HepG2 (cell line): ENCODE measurements at regions not wholly inside any gene's neighbourhood (a gene's known extent, or its start where the extent isn't known, plus 50 kb on each side); places are given as distances from the start of the nearest gene placed in this dataset.

Experiments used
- ATAC-seq: fragments of 200-7000 bp; cut with Tn5 transposase; 3 replicates; pipeline ENCODE4 v1.9.1; 2020; ENCODE audit warnings: mild to moderate bottlenecking, moderate library complexity
- BruUV-seq: library from RNA; stranded (reverse); fragments of 400-500 nt; replicated peaks from 2 replicates; lab custom pipeline; 2021; lab: Mats Ljungman, UMichigan
- CTCF ChIA-PET: fragments of 300-600 bp; formaldehyde crosslinking; extraction: SDS; loops from one replicate; lab custom pipeline; 2021; ENCODE audit warnings: low total read pairs, inconsistent platforms, low intra/inter-chr PET ratio; lab: Yijun Ruan, JAX
- POLR2A ChIA-PET: fragments of 350-600 bp; sonication (Branson Sonifier 250); formaldehyde crosslinking; loops from one replicate; lab custom pipeline; 2020; ENCODE audit warnings: antibody characterized with exemption, inconsistent platforms; lab: Yijun Ruan, JAX
- DNase-seq: peaks from one replicate; pipeline ENCODE4 v3.0.0-alpha.2; 2015; ENCODE audit warnings: low spot score
- FAIRE-seq: peaks from 3 replicates; lab custom pipeline; 2011; peaks lifted over from hg19 to GRCh38; lab: Jason Lieb, UNC
- H2AFZ ChIP-seq: one replicate; pipeline ENCODE4 v1.6.1; 2011; ENCODE audit warnings: low read length, inconsistent platforms
- H3K27ac ChIP-seq: fragments of 300-600 bp; 3 replicates; pipeline ENCODE4 v1.8.0; 2011; ENCODE audit warnings: mixed run types, mild to moderate bottlenecking, mixed read lengths, low read length, inconsistent platforms; ENCODE audit not compliant: insufficient read depth; ENCODE audit errors: extremely low read length
- H3K27me3 ChIP-seq, 2 experiments: fragments of 200-600 bp in 1 of 2; 2 replicates in 1 of 2; 3 replicates in 1 of 2; pipeline versions ENCODE4 v1.6.0 to v1.8.0; 2011; ENCODE audit warnings: low read length in 2 of 2, mild to moderate bottlenecking in 2 of 2, moderate library complexity in 2 of 2, inconsistent platforms in 1 of 2; ENCODE audit not compliant: insufficient read depth in 2 of 2, control insufficient read depth in 1 of 2
- H3K36me3 ChIP-seq, 2 experiments: fragments of 200-600 bp in 1 of 2; replicated peaks in 1 of 2; 2 replicates in 1 of 2; 3 replicates in 1 of 2; pipeline versions ENCODE4 v1.5.1 to v1.8.0; 2011; ENCODE audit warnings: low read length in 2 of 2, inconsistent platforms in 1 of 2; ENCODE audit not compliant: insufficient read depth in 2 of 2, control insufficient read depth in 1 of 2
- H3K4me1 ChIP-seq: 2 replicates; pipeline ENCODE4 v1.5.1; 2012; ENCODE audit warnings: low read length, inconsistent platforms; ENCODE audit not compliant: insufficient read depth
- H3K4me2 ChIP-seq: 2 replicates; pipeline ENCODE4 v1.6.0; 2011; ENCODE audit warnings: low read depth, low read length, inconsistent platforms
- H3K4me3 ChIP-seq, 3 experiments: fragments of 200-600 bp in 1 of 3; sonication (generic), shearing (Covaris generic) in 1 of 3; replicated peaks in 1 of 3; 2 replicates each; pipeline ENCODE4 v1.5.1; 2011 to 2016; ENCODE audit warnings: low read length in 3 of 3, inconsistent platforms in 2 of 3, low read depth in 2 of 3, mild to moderate bottlenecking in 2 of 3, control low read depth in 1 of 3, mixed read lengths in 1 of 3; ENCODE audit not compliant: insufficient read depth in 1 of 3
- H3K79me2 ChIP-seq: one replicate; pipeline ENCODE4 v1.6.1; 2011; ENCODE audit warnings: low read length, inconsistent platforms; ENCODE audit not compliant: insufficient read depth
- H3K9ac ChIP-seq: 2 replicates; pipeline ENCODE4 v1.6.0; 2011; ENCODE audit warnings: mild to moderate bottlenecking, low read depth, low read length, inconsistent platforms; ENCODE audit not compliant: insufficient read depth
- H3K9me3 ChIP-seq: 2 replicates; pipeline ENCODE4 v1.5.1; 2012; ENCODE audit warnings: mild to moderate bottlenecking, low read length
- H4K20me1 ChIP-seq: 2 replicates; pipeline ENCODE4 v1.6.0; 2011; ENCODE audit warnings: inconsistent platforms, mild to moderate bottlenecking, low read length, moderate library complexity; ENCODE audit not compliant: insufficient read depth
- GATAD1 ChIP-seq: IDR thresholded peaks from 2 replicates; pipeline ENCODE4 v1.6.1; 2016; ENCODE audit warnings: missing genetic modification reagents, missing compliant biosample characterization
- GTF2F1 ChIP-seq: fragments of 150-350 bp; IDR thresholded peaks from 2 replicates; pipeline ENCODE4 v1.6.1; 2014; ENCODE audit warnings: low read length
- RFX5 ChIP-seq: IDR thresholded peaks from 2 replicates; pipeline ENCODE4 v1.6.1; 2011; ENCODE audit warnings: low read depth, low read length, improper control_type of control experiment
- ZNF510 ChIP-seq: sonication (generic); formaldehyde crosslinking; IDR thresholded peaks from 2 replicates; pipeline ENCODE4 v1.4.0; 2020; ENCODE audit warnings: low read depth, mild to moderate bottlenecking, missing genetic modification reagents
- ZNF670 ChIP-seq: sonication (generic); formaldehyde crosslinking; IDR thresholded peaks from 2 replicates; pipeline ENCODE4 v1.8.0; 2022; ENCODE audit warnings: mild to moderate bottlenecking, missing genetic modification reagents, borderline replicate concordance
- ZNF703 ChIP-seq: sonication (generic); formaldehyde crosslinking; IDR thresholded peaks from 2 replicates; pipeline ENCODE4 v1.5.1; 2020; ENCODE audit warnings: missing genetic modification reagents, mild to moderate bottlenecking, moderate library complexity, borderline replicate concordance
- ZNF724P ChIP-seq: sonication (generic); formaldehyde crosslinking; IDR thresholded peaks from 2 replicates; pipeline ENCODE4 v1.8.0; 2022; ENCODE audit warnings: missing genetic modification reagents, borderline replicate concordance
- WGBS: methylation state at CpG from one replicate; pipeline ENCODE4 v1.1.6; 2017; ENCODE audit warnings: low lambda C conversion rate; 5-methylcytosine and 5-hydroxymethylcytosine counted together
- in situ Hi-C: cut with HindIII; loops from 2 replicates; pipeline ENCODE4 v1.10.0; 2017; ENCODE audit warnings: low pct_unique_long_range_greater_than_20kb; ENCODE audit not compliant: extremely low pct_ligation_motif_present
- intact Hi-C: fragments of 100-400 bp; cut with micrococcal nuclease; formaldehyde crosslinking; loops from one replicate; pipeline ENCODE4 v1.10.0; 2022; ENCODE audit not compliant: unreplicated experiment
- TF ChIP-seq, protein P1 (sequence below): sonication (generic); formaldehyde crosslinking; IDR thresholded peaks from 2 replicates; pipeline ENCODE4 v1.4.0; 2020; ENCODE audit warnings: mild to moderate bottlenecking, missing genetic modification reagents
- TF ChIP-seq, protein P2 (sequence below): sonication (generic); formaldehyde crosslinking; IDR thresholded peaks from 2 replicates; pipeline ENCODE4 v1.4.0; 2020; ENCODE audit warnings: mild to moderate bottlenecking, missing genetic modification reagents, borderline replicate concordance
- TF ChIP-seq, protein P3 (sequence below): sonication (generic); formaldehyde crosslinking; IDR thresholded peaks from 2 replicates; pipeline ENCODE4 v1.5.1; 2020; ENCODE audit warnings: mild to moderate bottlenecking, moderate library complexity, missing genetic modification reagents
- TF ChIP-seq, protein P4 (sequence below): IDR thresholded peaks from 2 replicates; pipeline ENCODE4 v1.4.0; 2020; ENCODE audit warnings: mild to moderate bottlenecking, missing genetic modification reagents
- TF ChIP-seq, protein P5 (sequence below): sonication (generic); formaldehyde crosslinking; IDR thresholded peaks from 2 replicates; pipeline ENCODE4 v1.8.1; 2022; ENCODE audit warnings: low read depth, mild to moderate bottlenecking, missing genetic modification reagents

DNA sequence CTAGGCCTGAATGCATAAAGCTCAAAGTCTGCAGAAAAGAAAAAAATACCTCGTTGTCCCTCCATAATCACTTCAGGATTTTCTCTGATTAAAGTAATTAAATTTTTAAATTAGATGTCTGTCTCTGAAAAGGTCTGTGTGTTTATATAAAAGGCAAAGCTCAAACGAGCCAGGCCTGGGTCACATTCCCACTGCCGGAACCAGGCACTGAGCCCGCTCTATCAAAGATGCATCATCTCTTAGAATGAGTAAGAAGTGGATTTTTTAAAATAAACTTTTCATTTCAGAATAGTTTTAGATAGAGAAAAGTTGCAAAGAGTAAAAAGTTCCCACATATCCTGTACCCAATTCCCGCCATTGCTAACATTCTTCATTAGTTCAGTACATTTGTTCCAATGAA is 202.1 kb upstream of the KYNU start:
- ChIA-PET POLR2A (no interaction called here), CTCF (no interaction called here)
- Histone ChIP-seq H3K4me1 (no peaks in the 10 kb centered on the region), H3K4me2 (no peak overlapping the region), H3K9me3 (no peaks in the 10 kb centered on the region), H3K27ac (no peak overlapping the region), H3K9ac (no peak overlapping the region), H2AFZ (no peak overlapping the region), H4K20me1 (no peaks in the 10 kb centered on the region), H3K79me2 (no peaks in the 10 kb centered on the region), H3K36me3 (no peaks in the 10 kb centered on the region), H3K27me3 (no peaks in the 10 kb centered on the region), H3K4me3 (no peak overlapping the region)
- no TSS peak for BruUV-seq
- intact Hi-C loops (no loop called here), in situ Hi-C loops (no loop called here)
- DNase-seq, result no peak
- no peak for ATAC-seq
- FAIRE-seq, result no peak
- 34% methylated on average over 5 of the region's 5 CpGs for WGBS
- TF ChIP-seq, protein P1, sequence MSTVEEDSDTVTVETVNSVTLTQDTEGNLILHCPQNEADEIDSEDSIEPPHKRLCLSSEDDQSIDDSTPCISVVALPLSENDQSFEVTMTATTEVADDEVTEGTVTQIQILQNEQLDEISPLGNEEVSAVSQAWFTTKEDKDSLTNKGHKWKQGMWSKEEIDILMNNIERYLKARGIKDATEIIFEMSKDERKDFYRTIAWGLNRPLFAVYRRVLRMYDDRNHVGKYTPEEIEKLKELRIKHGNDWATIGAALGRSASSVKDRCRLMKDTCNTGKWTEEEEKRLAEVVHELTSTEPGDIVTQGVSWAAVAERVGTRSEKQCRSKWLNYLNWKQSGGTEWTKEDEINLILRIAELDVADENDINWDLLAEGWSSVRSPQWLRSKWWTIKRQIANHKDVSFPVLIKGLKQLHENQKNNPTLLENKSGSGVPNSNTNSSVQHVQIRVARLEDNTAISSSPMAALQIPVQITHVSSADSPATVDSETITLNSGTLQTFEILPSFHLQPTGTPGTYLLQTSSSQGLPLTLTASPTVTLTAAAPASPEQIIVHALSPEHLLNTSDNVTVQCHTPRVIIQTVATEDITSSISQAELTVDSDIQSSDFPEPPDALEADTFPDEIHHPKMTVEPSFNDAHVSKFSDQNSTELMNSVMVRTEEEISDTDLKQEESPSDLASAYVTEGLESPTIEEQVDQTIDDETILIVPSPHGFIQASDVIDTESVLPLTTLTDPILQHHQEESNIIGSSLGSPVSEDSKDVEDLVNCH (CRISPR knock-in tag), result no peak
- TF ChIP-seq, protein P2, sequence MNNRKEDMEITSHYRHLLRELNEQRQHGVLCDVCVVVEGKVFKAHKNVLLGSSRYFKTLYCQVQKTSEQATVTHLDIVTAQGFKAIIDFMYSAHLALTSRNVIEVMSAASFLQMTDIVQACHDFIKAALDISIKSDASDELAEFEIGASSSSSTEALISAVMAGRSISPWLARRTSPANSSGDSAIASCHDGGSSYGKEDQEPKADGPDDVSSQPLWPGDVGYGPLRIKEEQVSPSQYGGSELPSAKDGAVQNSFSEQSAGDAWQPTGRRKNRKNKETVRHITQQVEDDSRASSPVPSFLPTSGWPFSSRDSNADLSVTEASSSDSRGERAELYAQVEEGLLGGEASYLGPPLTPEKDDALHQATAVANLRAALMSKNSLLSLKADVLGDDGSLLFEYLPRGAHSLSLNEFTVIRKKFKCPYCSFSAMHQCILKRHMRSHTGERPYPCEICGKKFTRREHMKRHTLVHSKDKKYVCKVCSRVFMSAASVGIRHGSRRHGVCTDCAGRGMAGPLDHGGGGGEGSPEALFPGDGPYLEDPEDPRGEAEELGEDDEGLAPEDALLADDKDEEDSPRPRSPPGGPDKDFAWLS (CRISPR knock-in tag), result no peak
- no peak for TF ChIP-seq GATAD1
- no peak for TF ChIP-seq RFX5
- TF ChIP-seq, protein P3, sequence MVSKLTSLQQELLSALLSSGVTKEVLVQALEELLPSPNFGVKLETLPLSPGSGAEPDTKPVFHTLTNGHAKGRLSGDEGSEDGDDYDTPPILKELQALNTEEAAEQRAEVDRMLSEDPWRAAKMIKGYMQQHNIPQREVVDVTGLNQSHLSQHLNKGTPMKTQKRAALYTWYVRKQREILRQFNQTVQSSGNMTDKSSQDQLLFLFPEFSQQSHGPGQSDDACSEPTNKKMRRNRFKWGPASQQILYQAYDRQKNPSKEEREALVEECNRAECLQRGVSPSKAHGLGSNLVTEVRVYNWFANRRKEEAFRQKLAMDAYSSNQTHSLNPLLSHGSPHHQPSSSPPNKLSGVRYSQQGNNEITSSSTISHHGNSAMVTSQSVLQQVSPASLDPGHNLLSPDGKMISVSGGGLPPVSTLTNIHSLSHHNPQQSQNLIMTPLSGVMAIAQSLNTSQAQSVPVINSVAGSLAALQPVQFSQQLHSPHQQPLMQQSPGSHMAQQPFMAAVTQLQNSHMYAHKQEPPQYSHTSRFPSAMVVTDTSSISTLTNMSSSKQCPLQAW (CRISPR knock-in tag), result no peak
- TF ChIP-seq ZNF510, result no peak
- TF ChIP-seq ZNF703 (CRISPR knock-in tag), result no peak
- TF ChIP-seq ZNF724P (CRISPR knock-in tag), result no peak
- TF ChIP-seq, protein P4, sequence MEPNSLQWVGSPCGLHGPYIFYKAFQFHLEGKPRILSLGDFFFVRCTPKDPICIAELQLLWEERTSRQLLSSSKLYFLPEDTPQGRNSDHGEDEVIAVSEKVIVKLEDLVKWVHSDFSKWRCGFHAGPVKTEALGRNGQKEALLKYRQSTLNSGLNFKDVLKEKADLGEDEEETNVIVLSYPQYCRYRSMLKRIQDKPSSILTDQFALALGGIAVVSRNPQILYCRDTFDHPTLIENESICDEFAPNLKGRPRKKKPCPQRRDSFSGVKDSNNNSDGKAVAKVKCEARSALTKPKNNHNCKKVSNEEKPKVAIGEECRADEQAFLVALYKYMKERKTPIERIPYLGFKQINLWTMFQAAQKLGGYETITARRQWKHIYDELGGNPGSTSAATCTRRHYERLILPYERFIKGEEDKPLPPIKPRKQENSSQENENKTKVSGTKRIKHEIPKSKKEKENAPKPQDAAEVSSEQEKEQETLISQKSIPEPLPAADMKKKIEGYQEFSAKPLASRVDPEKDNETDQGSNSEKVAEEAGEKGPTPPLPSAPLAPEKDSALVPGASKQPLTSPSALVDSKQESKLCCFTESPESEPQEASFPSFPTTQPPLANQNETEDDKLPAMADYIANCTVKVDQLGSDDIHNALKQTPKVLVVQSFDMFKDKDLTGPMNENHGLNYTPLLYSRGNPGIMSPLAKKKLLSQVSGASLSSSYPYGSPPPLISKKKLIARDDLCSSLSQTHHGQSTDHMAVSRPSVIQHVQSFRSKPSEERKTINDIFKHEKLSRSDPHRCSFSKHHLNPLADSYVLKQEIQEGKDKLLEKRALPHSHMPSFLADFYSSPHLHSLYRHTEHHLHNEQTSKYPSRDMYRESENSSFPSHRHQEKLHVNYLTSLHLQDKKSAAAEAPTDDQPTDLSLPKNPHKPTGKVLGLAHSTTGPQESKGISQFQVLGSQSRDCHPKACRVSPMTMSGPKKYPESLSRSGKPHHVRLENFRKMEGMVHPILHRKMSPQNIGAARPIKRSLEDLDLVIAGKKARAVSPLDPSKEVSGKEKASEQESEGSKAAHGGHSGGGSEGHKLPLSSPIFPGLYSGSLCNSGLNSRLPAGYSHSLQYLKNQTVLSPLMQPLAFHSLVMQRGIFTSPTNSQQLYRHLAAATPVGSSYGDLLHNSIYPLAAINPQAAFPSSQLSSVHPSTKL, result no peak
- no peak for TF ChIP-seq ZNF670 (CRISPR knock-in tag)
- TF ChIP-seq GTF2F1, result no peak
- TF ChIP-seq, protein P5, sequence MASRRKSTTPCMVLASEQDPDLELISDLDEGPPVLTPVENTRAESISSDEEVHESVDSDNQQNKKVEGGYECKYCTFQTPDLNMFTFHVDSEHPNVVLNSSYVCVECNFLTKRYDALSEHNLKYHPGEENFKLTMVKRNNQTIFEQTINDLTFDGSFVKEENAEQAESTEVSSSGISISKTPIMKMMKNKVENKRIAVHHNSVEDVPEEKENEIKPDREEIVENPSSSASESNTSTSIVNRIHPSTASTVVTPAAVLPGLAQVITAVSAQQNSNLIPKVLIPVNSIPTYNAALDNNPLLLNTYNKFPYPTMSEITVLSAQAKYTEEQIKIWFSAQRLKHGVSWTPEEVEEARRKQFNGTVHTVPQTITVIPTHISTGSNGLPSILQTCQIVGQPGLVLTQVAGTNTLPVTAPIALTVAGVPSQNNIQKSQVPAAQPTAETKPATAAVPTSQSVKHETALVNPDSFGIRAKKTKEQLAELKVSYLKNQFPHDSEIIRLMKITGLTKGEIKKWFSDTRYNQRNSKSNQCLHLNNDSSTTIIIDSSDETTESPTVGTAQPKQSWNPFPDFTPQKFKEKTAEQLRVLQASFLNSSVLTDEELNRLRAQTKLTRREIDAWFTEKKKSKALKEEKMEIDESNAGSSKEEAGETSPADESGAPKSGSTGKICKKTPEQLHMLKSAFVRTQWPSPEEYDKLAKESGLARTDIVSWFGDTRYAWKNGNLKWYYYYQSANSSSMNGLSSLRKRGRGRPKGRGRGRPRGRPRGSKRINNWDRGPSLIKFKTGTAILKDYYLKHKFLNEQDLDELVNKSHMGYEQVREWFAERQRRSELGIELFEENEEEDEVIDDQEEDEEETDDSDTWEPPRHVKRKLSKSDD, result no peak
